CD4-positive, alpha-beta T cell treated with Interleukin-4 for 4 hours (primary cell): ENCODE measurements at regions not wholly inside any gene's neighbourhood (a gene's known extent, or its start where the extent isn't known, plus 50 kb on each side); places are given as distances from the start of the nearest gene placed in this dataset.
"Not testable (repeated sequence)": the region's sequence is repeated elsewhere in the genome, so short reads cannot be mapped to it uniquely, and the experiment has no call there.

Source experiments
- DNase-seq: peaks from one replicate; pipeline ENCODE4 v3.0.0-alpha.2; 2020

DNA sequence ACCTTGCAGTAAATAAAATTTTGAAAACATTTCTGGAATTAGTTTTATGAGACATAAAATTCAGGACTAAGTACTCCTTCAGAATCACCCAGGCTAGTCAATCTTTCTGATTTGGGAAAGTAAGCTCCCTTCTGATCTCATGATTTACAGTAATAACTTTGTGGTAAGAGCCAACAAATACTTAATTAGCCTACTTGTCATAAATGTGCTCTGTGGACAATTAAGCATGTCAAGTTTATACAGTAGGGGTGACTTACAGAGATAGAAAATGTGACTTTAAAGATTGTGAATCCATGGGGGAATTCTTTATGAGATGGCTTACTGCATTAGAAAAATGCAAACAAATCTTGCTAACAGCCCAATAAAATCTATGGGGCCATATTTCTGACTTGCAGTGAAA lies 616.9 kb upstream of the GHITM start:
- DNase-seq, result no peak

DNA sequence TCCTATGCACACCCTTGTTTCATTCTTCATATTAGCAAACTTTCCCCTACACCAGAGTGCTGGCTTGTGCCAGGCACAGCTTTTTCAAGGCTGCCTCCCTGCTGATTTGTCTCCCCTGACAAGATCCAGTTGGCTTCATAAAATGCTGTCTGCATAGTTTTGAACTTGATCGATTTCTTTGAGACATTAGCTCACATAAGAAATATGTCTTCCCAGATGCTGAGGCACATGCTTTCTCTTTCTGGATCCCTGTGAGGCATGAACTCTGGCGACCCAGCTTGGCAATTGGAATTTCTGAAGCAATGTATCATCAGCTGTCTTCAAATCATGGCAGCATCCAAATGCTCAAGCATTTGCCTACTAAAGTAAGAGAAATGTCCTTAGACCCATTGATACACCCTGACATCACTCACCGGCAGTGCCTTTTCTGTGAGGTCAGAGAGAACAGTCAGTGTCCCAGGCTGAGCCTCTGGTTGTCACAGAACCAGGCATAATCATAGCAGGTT lies 616.4 kb upstream of the GHITM start:
- no peak for DNase-seq

DNA sequence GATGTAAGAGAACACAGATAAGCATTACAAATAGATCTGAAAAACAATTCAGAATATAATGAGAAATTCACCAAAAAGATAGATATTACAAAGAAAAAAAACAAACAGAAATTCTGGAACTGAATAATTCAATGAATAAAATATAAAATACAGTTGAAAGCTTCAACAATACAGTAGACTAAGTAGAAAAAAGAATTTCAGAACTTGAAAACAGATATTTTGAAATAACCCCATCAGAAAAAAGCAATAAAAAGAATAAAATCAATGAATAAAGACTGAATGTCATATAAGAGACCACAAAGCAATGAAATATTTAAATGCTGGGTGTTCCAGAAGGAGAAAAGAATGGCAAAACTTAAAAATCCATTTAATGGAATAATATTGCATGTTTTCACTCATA lies 611.4 kb upstream of the GHITM start:
- no peak for DNase-seq

DNA sequence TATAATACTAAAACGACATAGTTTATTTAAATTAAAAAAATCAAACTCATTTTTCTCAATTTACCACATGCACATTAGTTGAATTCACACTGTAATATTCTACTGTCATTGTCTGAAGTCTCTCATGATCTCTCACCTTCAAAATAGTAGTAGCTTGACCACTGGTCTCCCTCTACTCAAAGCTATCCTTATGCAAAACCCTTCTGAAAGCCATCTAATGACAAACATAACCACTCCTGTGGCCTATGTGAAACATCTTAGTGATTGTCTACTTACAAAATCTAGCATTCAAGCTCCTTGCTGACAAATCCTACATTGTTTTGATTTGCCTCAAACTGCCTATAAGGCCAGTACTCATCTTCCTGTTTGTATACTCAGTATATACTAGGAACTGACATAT lies 606.0 kb upstream of the GHITM start:
- no peak for DNase-seq

DNA sequence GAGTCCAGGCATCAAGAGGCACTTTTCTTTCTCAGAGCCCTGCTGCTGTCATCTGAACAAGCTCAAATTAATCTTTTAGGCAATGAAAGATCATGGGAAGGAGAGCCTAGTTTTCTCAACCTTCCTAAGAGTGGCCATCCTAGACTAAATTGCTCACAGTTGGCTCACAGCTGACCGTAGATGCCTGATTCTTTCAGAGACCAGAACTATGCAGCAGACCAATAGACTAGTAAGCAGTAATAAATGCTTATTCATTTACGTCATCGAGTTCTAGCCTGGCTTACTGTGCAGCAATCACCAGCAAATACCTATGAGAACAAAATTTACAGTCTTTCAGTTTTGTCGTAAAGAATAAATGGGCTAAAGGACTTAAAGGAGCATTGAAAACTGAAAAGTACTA lies 602.9 kb upstream of the GHITM start:
- no peak for DNase-seq

DNA sequence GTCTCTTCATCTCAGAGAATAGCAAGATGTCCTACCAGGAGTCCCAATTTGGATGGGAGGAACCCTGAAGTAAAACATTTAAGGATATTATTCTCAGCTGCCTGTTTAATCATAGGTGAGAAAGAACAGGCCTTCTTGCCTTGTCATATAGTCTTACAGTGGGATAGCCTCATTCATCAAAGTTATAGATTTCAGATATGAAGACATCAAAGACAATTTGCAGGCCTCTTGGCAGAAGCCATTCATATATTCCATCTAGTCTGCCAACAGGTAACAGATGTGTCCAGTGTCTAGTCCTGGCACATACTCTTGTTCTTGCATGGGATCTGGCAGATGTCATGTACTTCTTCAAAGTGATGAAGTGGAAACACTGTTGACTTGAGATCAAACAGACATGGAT lies 601.3 kb upstream of the GHITM start:
- DNase-seq, result no peak

DNA sequence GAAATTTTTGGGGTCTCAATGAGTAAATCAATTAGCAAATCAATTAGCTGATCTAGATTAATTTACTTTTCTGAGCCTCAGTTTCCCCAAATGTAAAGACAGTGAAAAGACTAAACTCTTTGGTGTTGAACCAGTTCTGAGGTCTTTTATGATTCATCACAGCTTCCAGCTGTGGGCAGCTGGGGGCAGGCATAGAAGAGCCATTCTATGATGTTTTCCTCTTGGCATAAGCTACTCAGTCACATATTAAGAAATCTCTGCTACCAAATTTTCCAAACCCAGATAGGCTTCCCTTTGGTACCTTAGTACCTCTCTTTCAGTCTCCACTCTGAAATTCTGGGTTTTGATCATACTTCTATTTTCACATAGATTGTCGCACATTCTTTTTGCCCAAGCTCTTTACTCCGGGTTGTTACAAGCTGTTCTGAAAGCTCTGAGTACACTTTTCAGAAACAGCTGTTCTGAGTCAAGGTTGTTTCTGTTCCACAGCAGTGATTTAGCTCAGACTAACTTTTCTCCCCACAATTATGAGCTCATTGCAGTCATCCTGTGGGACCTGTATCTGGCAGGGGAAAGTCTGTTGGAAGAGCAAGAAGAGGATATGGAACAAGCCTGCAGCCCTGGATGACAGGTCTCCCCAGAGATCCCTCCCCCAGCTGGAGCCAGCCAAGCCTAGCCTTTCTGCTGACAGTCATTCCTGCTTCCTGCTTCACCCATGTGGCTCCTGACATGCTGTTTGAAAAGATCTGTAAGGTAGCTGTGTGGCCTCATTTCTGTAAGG lies 599.6 kb upstream of the GHITM start:
- no peak for DNase-seq

DNA sequence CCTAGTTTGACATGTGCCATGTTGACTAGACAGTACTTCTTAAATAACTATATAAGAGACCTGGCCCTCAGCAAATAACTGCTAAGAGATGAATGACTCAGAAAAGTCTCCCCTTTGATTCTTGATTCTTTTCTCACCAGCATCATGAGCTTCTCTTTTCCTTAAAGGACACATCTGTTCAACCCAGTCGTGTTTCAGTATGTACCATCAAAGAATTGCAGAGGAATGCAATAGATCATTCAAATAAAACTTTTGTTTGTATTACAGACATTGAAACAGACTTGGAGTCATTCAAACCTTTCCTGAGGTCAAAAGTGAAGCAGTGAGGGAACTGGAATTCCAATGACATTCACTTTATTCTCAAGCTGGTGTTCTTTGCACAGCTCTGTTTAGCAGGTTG lies 598.3 kb upstream of the GHITM start:
- DNase-seq, result no peak

DNA sequence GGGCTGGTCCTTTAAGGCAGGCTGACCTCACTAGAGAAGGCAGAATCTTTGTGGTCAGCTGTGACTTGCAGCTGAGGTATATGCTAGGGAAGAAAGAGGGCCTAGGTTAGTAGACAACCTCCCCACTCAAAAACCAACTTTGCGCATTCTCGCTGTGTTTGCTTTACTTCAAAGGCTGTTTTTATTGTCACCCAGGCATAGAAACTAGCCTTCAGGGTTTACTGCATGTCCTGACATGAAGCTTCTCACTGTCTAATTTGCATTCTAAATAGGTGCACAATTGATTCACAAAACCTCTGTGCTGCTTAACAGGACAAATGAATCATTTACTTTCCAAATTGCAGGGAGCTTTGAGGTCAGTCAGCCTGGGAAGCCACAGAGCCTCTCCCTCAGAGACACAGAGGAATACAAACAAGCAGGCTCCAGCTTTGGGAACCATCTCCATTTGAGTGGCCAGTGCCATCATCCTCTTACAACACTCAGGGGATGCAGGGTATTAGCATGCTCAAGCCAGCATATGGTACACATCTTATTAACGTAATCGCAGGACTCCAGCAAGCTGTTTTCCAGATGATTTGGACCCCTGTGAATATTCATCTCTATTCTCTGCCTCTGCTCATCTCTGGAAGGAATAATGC lies 596.4 kb upstream of the GHITM start:
- no peak for DNase-seq

DNA sequence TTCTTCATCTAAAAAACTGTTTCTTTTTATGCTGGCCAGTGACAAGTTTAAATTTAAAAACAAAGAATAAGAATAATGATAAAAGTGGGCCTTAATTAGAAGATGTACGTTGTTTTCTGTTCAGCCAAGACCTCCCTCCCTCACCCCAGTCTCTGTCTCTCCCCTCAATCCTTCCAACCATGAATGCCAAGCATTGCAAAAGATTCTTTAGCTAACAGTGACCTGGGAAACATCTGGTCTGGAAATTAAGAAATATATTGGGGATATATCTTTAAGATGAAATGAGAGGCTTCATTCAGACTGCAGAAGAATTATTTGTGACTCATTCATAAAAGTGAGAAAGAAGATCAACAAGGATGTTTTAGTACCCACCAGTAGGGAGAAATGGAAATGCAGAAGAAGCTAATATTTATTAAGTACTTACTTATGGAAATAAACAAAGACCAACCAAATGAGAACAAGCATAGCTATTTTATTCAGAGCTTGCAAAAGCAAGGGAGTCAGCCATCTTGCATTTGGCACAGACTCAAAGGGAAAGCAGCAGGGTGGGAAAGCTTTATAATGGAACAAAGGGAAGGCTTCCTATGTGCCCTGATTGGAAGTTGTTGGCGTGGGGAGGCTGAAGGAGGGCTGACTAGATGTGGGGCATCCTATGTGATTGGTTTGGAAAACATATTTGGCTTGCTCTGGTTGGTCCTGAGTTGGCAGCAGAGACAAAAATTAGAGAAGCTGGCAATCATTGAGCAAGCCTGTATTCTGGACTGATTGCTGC lies 595.4 kb upstream of the GHITM start:
- DNase-seq, result no peak

DNA sequence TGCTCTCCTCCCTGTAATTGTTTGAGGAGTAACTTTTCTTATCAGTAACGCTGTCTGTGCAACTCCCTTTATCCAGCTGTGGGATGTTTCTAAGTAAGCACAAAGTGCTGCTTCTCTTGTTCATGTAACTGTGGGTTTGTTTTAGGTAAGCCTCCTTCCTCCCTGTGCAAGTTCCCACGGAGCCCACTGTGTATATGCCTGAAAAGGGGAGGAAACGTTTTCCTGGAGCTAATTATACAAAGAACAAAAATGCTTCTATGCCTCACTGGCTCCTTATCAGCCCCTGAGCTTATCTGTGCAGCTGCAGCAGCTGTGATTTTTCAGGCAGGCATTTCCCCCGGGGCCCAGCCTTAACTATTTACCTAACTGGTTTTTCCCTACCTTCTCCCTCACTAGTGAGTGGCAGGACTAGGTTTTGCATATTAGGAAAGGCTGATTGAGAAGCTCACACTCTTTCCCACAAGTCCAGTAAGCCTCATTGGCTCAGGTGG lies 593.4 kb upstream of the GHITM start:
- no peak for DNase-seq

DNA sequence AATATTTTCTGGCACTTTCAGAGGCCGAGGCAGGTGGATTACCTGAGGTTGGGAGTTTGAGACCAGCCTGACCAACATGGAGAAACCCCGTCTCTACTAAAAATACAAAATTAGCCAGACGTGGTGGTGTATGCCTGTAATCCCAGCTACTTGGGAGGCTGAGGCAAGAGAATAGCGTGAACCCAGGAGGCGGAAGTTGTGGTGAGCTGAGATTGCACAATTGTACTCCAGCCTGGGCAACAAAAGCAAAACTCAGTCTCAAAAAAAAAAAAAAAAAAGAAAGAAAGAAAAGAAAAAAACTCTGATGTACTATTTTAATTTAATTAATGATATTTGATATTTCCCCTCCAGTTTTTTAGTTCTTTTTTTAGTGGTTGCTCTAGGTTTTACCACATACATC lies 588.1 kb upstream of the GHITM start:
- not testable (repeated sequence) for DNase-seq

DNA sequence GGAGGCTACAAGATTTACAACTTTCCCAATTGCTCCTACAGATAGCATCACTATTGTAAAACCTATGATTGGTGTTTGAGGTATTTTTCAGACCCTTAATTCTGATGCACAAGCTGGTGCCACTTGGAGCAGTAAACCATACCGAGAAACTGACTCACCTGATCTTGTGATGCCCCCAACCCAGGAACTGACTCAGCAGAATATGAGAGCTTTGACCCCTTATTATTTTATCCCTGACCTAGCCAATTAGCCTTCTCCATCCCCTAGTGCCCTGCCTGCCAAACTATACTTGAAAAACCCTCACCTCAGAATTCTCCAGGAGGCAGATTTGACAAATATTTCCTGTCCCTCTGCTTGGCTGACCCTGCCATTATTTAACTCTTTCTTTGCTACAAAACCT lies 585.9 kb upstream of the GHITM start:
- DNase-seq, result no peak

DNA sequence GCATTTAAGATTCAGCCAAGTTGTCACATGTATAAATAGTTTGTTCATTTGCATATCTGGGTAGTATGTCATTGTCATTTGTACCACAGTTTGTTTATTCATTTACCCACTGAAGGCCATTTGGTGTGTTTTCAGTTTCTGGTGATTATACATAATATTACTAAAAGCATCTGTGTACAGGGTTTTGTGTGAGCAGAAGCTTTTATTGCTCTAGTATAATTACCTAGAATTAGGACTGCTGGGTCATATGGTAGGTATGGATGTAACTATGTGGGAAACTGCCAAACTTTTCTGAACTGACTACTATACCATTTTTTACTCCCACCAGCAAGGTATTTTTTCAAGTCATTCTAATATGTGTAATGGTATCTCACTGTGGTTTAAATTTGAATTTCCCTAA lies 584.0 kb upstream of the GHITM start:
- DNase-seq, result no peak

DNA sequence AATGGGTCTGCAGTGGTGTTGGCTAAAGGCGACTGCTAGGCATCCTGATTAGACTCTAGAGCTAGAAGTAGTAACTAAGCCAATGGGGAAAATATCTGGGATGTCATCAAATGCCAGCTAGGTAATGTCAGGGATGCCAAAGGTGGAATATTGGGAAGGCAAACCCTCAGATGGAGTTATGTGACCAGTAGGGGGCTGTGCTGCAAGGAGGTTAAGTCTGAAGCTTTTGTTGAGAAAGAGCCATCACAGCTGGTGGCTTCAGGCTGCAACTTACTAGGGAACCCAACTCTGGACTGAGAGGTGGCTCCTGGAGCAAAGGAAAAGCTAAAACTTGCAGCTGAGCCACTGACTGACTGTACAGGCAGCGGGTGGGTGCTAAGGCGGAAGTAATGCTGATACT lies 576.9 kb upstream of the GHITM start:
- no peak for DNase-seq

DNA sequence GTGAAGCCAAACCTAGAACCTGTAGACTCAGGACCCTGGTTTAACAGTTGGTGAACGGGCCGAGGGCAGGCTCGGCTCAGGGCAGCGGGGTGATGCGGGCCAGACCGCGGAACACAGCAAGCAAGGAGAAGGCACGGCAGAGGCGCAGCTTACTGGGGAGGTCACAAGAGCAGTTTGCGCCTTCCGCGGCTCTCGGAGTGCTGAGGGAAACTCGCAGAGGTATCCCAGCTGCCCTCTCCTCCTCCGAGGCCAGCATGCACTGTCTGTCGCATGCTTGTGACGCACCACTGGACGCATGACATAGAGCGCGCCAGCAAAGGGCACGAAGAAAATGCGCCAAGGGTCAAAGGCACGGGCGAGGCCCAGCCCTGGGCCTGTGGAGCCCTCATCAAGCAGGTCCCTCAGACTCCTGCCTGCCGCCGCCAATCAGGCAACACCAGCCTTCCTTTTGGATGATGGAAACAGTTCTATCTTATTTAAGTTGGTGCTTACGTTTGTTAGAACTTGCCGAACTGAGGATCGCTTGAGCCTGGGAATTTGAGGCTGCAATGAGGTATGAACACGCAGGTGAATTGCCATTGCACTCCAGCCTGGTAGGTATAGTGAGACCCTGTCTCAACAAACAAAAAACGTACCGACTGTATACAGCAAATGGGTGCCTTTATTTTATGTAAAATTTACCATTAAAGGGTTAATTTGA lies 574.3 kb upstream of the GHITM start:
- no peak for DNase-seq

DNA sequence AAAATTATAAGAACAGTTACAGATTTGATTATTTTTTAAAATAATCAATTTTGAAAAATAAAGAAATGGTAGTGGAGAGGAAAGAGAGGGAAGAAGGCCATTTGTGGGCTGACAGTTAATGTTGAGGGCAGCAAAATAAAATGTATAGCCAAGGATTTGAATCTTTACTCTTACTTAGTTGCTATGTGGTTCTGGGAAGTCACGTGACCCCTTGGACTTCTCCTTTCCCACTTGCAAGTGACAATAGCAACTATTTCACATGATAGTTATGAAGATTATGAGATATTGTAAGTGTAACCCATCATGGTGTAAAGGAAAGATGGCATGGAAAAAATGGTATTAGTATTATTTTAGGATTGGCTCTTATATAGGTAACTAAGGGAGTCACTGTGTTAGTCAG lies 567.3 kb upstream of the GHITM start:
- no peak for DNase-seq

DNA sequence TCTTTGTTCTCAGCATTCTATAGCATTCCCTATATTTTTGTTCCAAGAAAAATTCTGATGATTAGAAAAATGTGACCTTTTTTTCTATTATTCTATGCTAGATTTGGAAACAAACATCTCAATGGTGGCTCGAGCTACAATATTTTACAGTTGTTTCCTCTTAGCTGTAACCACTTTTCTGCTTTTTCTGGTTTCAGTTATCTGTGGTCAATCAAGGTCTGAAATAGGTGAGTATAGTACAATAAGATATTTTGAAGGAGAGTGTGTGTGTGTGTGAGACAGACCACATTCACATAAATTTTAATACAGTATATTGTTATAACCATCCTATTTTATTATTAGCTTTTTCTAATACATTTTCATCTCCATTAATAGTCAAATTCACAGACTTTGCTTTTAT lies 564.5 kb upstream of the GHITM start:
- no peak for DNase-seq

DNA sequence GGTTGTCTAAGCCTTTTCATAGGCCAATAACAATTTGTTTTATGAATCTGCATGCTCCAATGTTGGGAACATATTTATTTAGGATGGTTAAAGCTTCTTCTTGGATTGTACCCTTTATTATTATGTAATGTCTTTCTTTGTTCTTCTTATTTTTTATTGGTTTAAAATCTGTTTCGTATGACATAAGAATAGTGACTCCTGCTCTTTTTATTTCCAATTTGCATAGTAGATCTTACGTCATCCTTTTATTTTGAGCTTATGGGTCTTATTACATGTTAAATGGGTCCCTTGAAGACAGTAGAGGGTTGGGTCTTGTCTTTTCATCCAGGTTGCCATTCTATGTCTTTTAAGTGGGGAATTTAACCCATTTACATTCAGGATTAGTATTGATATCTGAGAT lies 561.9 kb upstream of the GHITM start:
- DNase-seq, result no peak

DNA sequence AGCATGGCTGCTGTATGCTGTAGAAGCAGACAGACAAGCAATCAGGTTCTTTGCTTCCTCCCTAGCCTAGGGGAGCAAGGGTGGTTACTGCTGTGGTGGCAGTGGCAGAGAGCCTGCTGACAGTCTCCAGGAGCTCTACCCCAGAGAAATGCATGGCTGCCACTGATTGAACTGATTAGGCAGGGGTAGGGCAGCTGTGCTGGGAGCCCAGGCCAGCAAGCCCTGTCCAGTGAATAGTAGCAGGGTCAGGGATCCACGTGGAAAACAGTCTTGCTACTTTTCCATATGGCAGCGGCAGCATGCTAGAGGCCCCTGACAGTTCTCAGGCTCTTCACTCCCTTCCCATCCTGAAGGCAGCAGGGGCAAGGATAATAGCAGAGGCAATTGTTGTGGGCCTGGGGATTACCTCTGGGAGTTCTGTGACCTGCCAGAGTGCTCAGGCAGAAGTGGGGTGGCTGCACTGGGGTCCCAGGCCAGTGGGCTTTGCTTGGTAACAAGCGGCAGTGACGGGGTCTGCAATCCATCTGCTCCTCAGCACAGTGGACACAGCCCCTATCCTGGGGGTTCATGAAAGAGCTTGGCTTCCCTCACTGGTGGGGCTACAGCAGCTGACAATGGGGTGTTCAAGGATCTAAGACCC lies 558.8 kb upstream of the GHITM start:
- no peak for DNase-seq

DNA sequence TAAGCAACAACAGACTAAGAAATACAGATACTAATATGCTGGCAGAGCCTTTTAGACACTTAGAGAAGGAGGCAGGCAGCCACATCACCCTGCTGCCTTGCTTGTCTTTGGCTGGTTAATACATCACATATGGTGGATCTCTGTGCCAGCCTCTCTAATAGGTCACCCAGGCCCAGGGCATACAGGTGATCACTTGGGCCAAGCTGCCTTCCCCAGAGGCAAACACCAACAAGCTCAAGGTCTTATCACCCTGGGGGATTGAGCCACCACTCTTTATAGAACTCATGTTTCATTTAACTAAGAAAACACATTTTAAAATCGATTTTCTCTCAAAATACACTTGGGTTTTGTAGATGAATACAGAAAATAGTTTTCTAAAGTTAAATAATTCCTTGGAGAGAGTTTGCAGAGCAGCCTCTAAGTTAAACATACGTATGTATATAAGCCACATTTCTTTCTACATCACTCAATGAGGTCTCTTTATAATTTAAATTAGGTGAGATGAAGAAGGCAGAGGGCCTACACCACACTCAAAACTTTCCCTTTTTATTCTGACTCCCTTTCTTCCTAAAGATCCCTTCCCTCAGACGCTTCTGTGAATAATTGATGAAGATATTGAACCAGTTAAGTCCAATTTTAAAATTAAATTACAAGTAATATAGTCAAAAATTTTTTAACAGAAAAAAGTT lies 556.8 kb upstream of the GHITM start:
- no peak for DNase-seq

DNA sequence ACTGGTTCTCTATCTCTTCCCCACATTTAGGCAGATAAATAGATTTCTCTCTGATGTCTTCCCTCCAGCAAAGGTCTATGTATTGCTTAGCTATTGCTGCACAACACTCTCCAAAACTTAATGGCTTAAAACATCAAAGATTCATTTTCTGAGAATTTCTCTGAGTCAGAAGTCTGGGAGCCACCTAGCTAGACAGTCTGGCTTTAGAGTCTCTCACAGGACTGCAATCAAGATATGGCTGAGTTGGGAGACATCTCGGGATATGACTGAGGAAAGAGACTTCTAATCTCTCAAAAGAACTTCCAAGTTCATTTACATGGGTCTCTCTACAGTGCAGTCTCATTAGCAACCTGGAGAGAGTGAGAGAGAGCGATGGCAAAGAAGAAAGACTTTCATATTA lies 553.6 kb upstream of the GHITM start:
- no peak for DNase-seq
